SH-SY5Y (cell line): ENCODE measurements at regions not wholly inside any gene's neighbourhood (a gene's known extent, or its start where the extent isn't known, plus 50 kb on each side); places are given as distances from the start of the nearest gene placed in this dataset.

Source experiments
- GATA2 ChIP-seq: IDR thresholded peaks from 2 replicates; pipeline ENCODE4 v1.6.1; 2011; ENCODE audit warnings: mild to moderate bottlenecking, low read depth, low read length
- GATA3 ChIP-seq: IDR thresholded peaks from 2 replicates; pipeline ENCODE4 v1.6.1; 2011; ENCODE audit warnings: low read depth, mild to moderate bottlenecking, low read length, moderate library complexity

DNA sequence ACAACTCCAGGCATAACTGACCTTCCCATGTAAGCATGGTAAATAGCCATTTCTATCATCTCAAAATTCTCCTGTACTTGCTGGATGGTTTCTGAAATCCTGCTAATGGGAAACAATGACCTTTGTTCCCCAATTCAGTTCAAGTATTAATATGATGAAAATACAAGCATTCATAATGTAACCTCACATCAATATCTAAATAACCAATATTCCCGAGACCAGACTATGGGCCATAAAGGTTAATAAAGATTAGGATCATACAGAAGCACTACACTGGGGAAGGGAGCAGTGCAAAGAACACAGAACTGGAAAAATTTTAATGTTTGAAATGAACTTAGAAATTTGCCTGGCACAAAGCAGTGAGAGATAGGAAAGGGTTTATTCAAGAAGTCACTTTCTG, 151.3 kb upstream of the SETMAR start:
- TF ChIP-seq GATA2 (no peak), GATA3 (no peak)
